ENCODE measurements at regions not wholly inside any gene's neighbourhood (a gene's known extent, or its start where the extent isn't known, plus 50 kb on each side); places are given as distances from the start of the nearest gene placed in this dataset.

DNA sequence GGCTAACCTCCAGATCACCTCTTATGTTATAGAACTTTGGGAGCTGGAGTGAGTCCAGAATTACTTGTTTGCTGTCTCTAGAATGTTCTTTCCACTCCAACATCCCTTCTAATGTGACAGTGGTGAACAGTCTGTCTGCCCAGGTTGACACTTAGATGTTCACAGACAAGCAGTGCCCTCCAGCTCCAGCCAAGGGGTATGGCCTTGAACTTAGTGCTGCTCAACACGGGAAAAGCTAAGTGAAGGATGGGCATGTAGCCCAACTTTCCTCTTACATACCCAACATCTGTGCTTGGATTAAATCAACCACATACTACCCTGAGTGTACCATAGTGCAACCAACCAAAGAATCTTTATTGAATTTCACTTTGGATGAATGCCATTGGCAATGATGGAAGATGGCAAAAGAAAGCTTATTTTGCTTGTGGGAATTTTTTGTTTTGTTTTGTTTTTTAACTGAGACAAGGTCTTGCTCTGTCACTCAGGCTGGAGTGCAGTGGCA, 201.2 kb downstream of the NXNL2 start:
- TF ChIP-seq, protein P1, sequence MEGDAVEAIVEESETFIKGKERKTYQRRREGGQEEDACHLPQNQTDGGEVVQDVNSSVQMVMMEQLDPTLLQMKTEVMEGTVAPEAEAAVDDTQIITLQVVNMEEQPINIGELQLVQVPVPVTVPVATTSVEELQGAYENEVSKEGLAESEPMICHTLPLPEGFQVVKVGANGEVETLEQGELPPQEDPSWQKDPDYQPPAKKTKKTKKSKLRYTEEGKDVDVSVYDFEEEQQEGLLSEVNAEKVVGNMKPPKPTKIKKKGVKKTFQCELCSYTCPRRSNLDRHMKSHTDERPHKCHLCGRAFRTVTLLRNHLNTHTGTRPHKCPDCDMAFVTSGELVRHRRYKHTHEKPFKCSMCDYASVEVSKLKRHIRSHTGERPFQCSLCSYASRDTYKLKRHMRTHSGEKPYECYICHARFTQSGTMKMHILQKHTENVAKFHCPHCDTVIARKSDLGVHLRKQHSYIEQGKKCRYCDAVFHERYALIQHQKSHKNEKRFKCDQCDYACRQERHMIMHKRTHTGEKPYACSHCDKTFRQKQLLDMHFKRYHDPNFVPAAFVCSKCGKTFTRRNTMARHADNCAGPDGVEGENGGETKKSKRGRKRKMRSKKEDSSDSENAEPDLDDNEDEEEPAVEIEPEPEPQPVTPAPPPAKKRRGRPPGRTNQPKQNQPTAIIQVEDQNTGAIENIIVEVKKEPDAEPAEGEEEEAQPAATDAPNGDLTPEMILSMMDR (IDR thresholded peaks at IDR 0.05): no peak
- H4K20me1 ChIP-seq (ENCODE audit: insufficient read depth, low read length): no peaks in the 10 kb centered on the region
- no peak overlapping the region for H3K4me3 ChIP-seq (replicated peaks in 1 of 3; ENCODE audit: low read depth in 2 of 3, low read length in 3 of 3)
- no peak overlapping the region for H2AFZ ChIP-seq (ENCODE audit: insufficient read depth, low read depth, low read length, poor library complexity, severe bottlenecking)
- H3K4me3 Mint-ChIP-seq: no peak overlapping the region
- no peak for DNase-seq
- H3K27ac Mint-ChIP-seq: no peak overlapping the region
- peaks cover 15 to 33% (median 31%) of the 10 kb centered on the region in 3 donors for H3K27me3 Mint-ChIP-seq (ENCODE audit: low read depth in 3 of 3)
- H3K9me3 ChIP-seq (replicated peaks in 1 of 2; ENCODE audit: control insufficient read depth in 1 of 2, insufficient read depth in 1 of 2, low read length in 2 of 2): no peaks in the 10 kb centered on the region
- H3K79me2 ChIP-seq (ENCODE audit: insufficient read depth, low read length): no peaks in the 10 kb centered on the region
- intact Hi-C loops (cut with micrococcal nuclease): no loop called here
- no peak overlapping the region for H3K9ac ChIP-seq (ENCODE audit: insufficient read depth, low read length, poor library complexity, severe bottlenecking)
- no peak overlapping the region for H3K4me2 ChIP-seq (replicated peaks; ENCODE audit: extremely low read depth, low read length, poor library complexity, severe bottlenecking)
- peaks cover 0 to 3% (median 0%) of the 10 kb centered on the region in 7 donors for H3K9me3 Mint-ChIP-seq
- H3K4me1 Mint-ChIP-seq: no peaks in the 10 kb centered on the region
- WGBS (ENCODE audit: insufficient coverage): 100% methylated on average over 1 of the region's 1 CpG
- H3K4me1 ChIP-seq (ENCODE audit: control insufficient read depth in 1 of 2, insufficient read depth in 2 of 2, low read length in 2 of 2): no peaks in the 10 kb centered on the region
- no peak overlapping the region for H3K27ac ChIP-seq (ENCODE audit: low read depth in 1 of 2, low read length in 2 of 2)
- no peaks in the 10 kb centered on the region for H3K36me3 Mint-ChIP-seq
- no peaks in the 10 kb centered on the region for H3K36me3 ChIP-seq (replicated peaks in 1 of 2; ENCODE audit: control insufficient read depth in 1 of 2, insufficient read depth in 2 of 2, low read length in 2 of 2)
- H3K27me3 ChIP-seq (ENCODE audit: control insufficient read depth in 2 of 2, insufficient read depth in 2 of 2, low read length in 2 of 2): peaks cover 10 to 28% of the 10 kb centered on the region in 2 donors

DNA sequence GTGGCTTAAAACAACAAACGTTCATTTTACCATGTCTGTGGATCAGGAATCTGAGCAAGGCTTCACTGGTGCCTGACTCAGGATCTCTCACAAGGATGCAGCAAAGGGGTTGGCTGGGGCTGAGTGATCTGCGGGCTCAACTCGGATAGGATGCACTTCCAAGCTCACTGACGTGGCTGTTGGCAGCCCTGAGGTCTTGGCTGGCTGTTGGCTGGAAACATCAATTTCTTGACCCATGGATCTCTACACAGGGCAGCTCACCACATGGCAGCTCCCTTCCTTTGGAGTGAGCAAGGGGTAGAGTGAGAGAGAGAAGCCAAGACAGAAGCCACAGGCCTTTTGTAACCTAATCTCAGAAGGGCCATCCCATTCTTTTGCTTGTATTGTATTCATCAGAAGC, 202.1 kb downstream of the NXNL2 start:
- H3K4me3 ChIP-seq (replicated peaks in 1 of 3; ENCODE audit: low read depth in 2 of 3, low read length in 3 of 3): no peak overlapping the region
- no peaks in the 10 kb centered on the region for H3K36me3 ChIP-seq (replicated peaks in 1 of 2; ENCODE audit: control insufficient read depth in 1 of 2, insufficient read depth in 2 of 2, low read length in 2 of 2)
- no peaks in the 10 kb centered on the region for H3K4me1 ChIP-seq (ENCODE audit: control insufficient read depth in 1 of 2, insufficient read depth in 2 of 2, low read length in 2 of 2)
- no peak overlapping the region for H3K27ac ChIP-seq (ENCODE audit: low read depth in 1 of 2, low read length in 2 of 2)
- peaks cover 0 to 3% (median 0%) of the 10 kb centered on the region in 7 donors for H3K9me3 Mint-ChIP-seq
- peaks cover 15 to 36% (median 32%) of the 10 kb centered on the region in 3 donors for H3K27me3 Mint-ChIP-seq (ENCODE audit: low read depth in 3 of 3)
- WGBS (ENCODE audit: insufficient coverage): 100% methylated on average over 3 of the region's 4 CpGs
- no peaks in the 10 kb centered on the region for H3K9me3 ChIP-seq (replicated peaks in 1 of 2; ENCODE audit: control insufficient read depth in 1 of 2, insufficient read depth in 1 of 2, low read length in 2 of 2)
- H4K20me1 ChIP-seq (ENCODE audit: insufficient read depth, low read length): no peaks in the 10 kb centered on the region
- H2AFZ ChIP-seq (ENCODE audit: insufficient read depth, low read depth, low read length, poor library complexity, severe bottlenecking): no peak overlapping the region
- H3K36me3 Mint-ChIP-seq: no peaks in the 10 kb centered on the region
- H3K27me3 ChIP-seq (ENCODE audit: control insufficient read depth in 2 of 2, insufficient read depth in 2 of 2, low read length in 2 of 2): peaks cover 9 to 28% of the 10 kb centered on the region in 2 donors
- no peaks in the 10 kb centered on the region for H3K79me2 ChIP-seq (ENCODE audit: insufficient read depth, low read length)
- H3K4me2 ChIP-seq (replicated peaks; ENCODE audit: extremely low read depth, low read length, poor library complexity, severe bottlenecking): no peak overlapping the region
- no peak for DNase-seq
- H3K4me1 Mint-ChIP-seq: no peaks in the 10 kb centered on the region
- no peak overlapping the region for H3K4me3 Mint-ChIP-seq
- no peak overlapping the region for H3K9ac ChIP-seq (ENCODE audit: insufficient read depth, low read length, poor library complexity, severe bottlenecking)
- no peak overlapping the region for H3K27ac Mint-ChIP-seq
- TF ChIP-seq, protein P1 (IDR thresholded peaks at IDR 0.05): no peak
- intact Hi-C loops (cut with micrococcal nuclease): no loop called here

Data from CD14-positive monocyte (primary cell).